ENCODE measurements at regions not wholly inside any gene's neighbourhood (a gene's known extent, or its start where the extent isn't known, plus 50 kb on each side); places are given as distances from the start of the nearest gene placed in this dataset.

DNA sequence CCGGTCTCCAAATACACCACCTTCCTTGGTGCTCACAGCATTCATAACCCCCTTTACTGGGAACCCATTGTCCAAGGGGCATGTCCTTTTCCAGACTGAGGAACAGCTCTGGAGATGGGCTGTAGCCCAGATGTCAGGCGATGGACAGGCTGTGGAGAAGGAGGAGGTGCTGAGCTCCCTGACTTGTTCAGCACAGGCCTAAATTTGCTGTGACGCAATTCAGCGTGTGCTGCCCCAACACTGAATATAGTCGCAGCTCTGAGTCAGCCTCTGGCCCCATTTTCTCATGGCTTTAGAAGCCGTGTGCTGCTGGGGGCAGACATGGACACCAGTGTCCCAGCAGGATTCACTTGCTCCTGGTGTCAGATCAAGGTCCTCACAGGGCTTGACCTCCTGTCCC, 269.1 kb downstream of the EMP1 start:
- Histone ChIP-seq H3K9ac (ENCODE audit: low read length) (no peak overlapping the region), H3F3A (ENCODE audit: low read length, unreplicated experiment) (no peaks in the 10 kb centered on the region), H3K9me2 (replicated peaks; ENCODE audit: low read length) (no peaks in the 10 kb centered on the region), H2AFZ (ENCODE audit: low read length) (no peak overlapping the region), H3K4me1 (ENCODE audit: insufficient read depth, low read length) (no peaks in the 10 kb centered on the region), H3K4me2 (ENCODE audit: low read length) (no peak overlapping the region), H3K27ac (ENCODE audit: low read length) (no peak overlapping the region), H3K36me3 (ENCODE audit: low read depth, low read length) (no peaks in the 10 kb centered on the region), H3K4me3 (ENCODE audit: low read length) (no peak overlapping the region), H4K20me1 (ENCODE audit: low read length) (no peaks in the 10 kb centered on the region), H3K27me3 (ENCODE audit: low read length) (peaks cover 11% of the 10 kb centered on the region; the same call in 1 of the 2 replicates), H3K9me3 (ENCODE audit: low read length) (no peaks in the 10 kb centered on the region), H3K79me2 (ENCODE audit: low read length) (no peaks in the 10 kb centered on the region)
- no TSS peak for BruUV-seq (replicated peaks)
- DNase-seq: no peak
- ChIA-PET CTCF (no interaction called here), POLR2A (ENCODE audit: unreplicated experiment) (no interaction called here)
- TF ChIP-seq, protein P1, sequence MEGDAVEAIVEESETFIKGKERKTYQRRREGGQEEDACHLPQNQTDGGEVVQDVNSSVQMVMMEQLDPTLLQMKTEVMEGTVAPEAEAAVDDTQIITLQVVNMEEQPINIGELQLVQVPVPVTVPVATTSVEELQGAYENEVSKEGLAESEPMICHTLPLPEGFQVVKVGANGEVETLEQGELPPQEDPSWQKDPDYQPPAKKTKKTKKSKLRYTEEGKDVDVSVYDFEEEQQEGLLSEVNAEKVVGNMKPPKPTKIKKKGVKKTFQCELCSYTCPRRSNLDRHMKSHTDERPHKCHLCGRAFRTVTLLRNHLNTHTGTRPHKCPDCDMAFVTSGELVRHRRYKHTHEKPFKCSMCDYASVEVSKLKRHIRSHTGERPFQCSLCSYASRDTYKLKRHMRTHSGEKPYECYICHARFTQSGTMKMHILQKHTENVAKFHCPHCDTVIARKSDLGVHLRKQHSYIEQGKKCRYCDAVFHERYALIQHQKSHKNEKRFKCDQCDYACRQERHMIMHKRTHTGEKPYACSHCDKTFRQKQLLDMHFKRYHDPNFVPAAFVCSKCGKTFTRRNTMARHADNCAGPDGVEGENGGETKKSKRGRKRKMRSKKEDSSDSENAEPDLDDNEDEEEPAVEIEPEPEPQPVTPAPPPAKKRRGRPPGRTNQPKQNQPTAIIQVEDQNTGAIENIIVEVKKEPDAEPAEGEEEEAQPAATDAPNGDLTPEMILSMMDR (conservative IDR thresholded peaks at IDR 0.05; ENCODE audit: low read depth, low read length): no peak
- TF ChIP-seq EZH2 (IDR thresholded peaks at IDR 0.05; ENCODE audit: low read length, unreplicated experiment): no peak
- no peak for TF ChIP-seq EZH2phosphoT487 (IDR thresholded peaks at IDR 0.05; ENCODE audit: borderline replicate concordance, low read length)
- intact Hi-C loops (cut with micrococcal nuclease): no loop called here
- no peak for ATAC-seq

DNA sequence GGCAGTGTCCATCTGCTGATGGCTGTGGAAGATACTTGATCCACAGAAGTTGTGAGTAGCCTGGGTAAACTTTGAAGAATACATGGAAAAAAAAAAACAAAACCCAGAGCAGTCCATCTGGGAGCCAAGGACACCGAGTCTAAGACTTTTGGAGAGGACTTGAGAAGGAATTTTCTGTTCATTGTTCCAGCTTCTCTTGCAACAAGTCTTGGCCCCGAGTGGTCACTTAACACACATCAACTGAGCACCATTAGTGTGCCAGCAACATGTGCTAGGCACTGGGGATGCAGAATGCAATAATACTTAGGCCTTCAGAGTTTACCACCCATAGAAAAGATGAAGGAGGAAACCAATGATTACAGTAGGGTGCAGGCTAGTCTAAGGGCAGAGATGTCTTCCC, 266.7 kb downstream of the EMP1 start:
- Histone ChIP-seq H3K4me3 (ENCODE audit: low read length) (no peak overlapping the region), H3K27me3 (ENCODE audit: low read length) (peaks cover 11% of the 10 kb centered on the region; the same call in 1 of the 2 replicates), H3K79me2 (ENCODE audit: low read length) (no peaks in the 10 kb centered on the region), H3K9me2 (replicated peaks; ENCODE audit: low read length) (no peaks in the 10 kb centered on the region), H4K20me1 (ENCODE audit: low read length) (no peaks in the 10 kb centered on the region), H3K4me2 (ENCODE audit: low read length) (no peak overlapping the region), H3F3A (ENCODE audit: low read length, unreplicated experiment) (no peaks in the 10 kb centered on the region), H3K36me3 (ENCODE audit: low read depth, low read length) (no peaks in the 10 kb centered on the region), H2AFZ (ENCODE audit: low read length) (no peak overlapping the region), H3K4me1 (ENCODE audit: insufficient read depth, low read length) (no peaks in the 10 kb centered on the region), H3K27ac (ENCODE audit: low read length) (no peak overlapping the region), H3K9me3 (ENCODE audit: low read length) (no peaks in the 10 kb centered on the region), H3K9ac (ENCODE audit: low read length) (no peak overlapping the region)
- POLR2A ChIA-PET (ENCODE audit: unreplicated experiment): no interaction called here
- no peak for TF ChIP-seq EZH2 (IDR thresholded peaks at IDR 0.05; ENCODE audit: low read length, unreplicated experiment)
- no peak for TF ChIP-seq EZH2phosphoT487 (IDR thresholded peaks at IDR 0.05; ENCODE audit: borderline replicate concordance, low read length)
- intact Hi-C loops (cut with micrococcal nuclease): no loop called here
- CTCF ChIA-PET: no interaction called here
- no peak for ATAC-seq
- BruUV-seq (replicated peaks): no TSS peak
- no peak for DNase-seq

DNA sequence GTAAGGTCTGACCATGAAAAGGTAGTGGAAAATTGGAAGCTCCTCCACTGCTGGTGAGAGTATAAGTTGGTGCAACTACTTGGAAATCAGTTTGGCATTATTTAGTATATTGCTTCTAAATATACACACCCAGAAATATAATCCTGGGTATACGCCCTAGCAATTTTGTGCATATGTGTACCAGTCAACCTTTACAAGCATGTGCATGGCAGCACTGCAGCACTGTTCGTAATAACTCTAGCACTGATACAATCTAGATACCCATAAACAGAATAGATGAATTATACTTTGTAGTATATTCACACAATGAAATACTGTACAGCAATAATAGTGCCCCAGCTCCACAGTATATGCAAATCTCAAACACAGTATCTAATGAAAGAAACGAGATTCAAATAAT, 265.9 kb downstream of the EMP1 start:
- BruUV-seq (replicated peaks): no TSS peak
- Histone ChIP-seq H4K20me1 (ENCODE audit: low read length) (no peaks in the 10 kb centered on the region), H3K27ac (ENCODE audit: low read length) (no peak overlapping the region), H3K4me1 (ENCODE audit: insufficient read depth, low read length) (no peaks in the 10 kb centered on the region), H3K9ac (ENCODE audit: low read length) (no peak overlapping the region), H3F3A (ENCODE audit: low read length, unreplicated experiment) (no peaks in the 10 kb centered on the region), H3K79me2 (ENCODE audit: low read length) (no peaks in the 10 kb centered on the region), H3K4me2 (ENCODE audit: low read length) (no peak overlapping the region), H3K4me3 (ENCODE audit: low read length) (no peak overlapping the region), H2AFZ (ENCODE audit: low read length) (no peak overlapping the region), H3K36me3 (ENCODE audit: low read depth, low read length) (no peaks in the 10 kb centered on the region), H3K27me3 (ENCODE audit: low read length) (peaks cover 6% of the 10 kb centered on the region; the same call in 1 of the 2 replicates), H3K9me2 (replicated peaks; ENCODE audit: low read length) (no peaks in the 10 kb centered on the region), H3K9me3 (ENCODE audit: low read length) (no peaks in the 10 kb centered on the region)
- CTCF ChIA-PET: no interaction called here
- TF ChIP-seq EZH2phosphoT487 (IDR thresholded peaks at IDR 0.05; ENCODE audit: borderline replicate concordance, low read length): no peak
- no peak for TF ChIP-seq EZH2 (IDR thresholded peaks at IDR 0.05; ENCODE audit: low read length, unreplicated experiment)
- TF ChIP-seq, protein P1 (conservative IDR thresholded peaks at IDR 0.05; ENCODE audit: low read depth, low read length): no peak
- intact Hi-C loops (cut with micrococcal nuclease): no loop called here
- ATAC-seq: no peak
- no peak for DNase-seq
- POLR2A ChIA-PET (ENCODE audit: unreplicated experiment): no interaction called here
